Stomach smooth muscle (tissue), 2 donors: ENCODE measurements at regions not wholly inside any gene's neighbourhood (a gene's known extent, or its start where the extent isn't known, plus 50 kb on each side); places are given as distances from the start of the nearest gene placed in this dataset.

ENCODE experiments used
- H3K27ac ChIP-seq: one replicate; pipeline ENCODE4 v1.7.0; 2013; ENCODE audit warnings: mild to moderate bottlenecking, low read length, inconsistent platforms
- H3K27me3 ChIP-seq, 2 donors: one replicate each; pipeline ENCODE4 v1.7.0; 2013; ENCODE audit warnings: low read length in 2 of 2; ENCODE audit not compliant: insufficient read depth in 2 of 2, control insufficient read depth in 1 of 2
- H3K36me3 ChIP-seq, 2 donors: one replicate each; pipeline ENCODE4 v1.7.0; 2013; ENCODE audit warnings: low read length in 2 of 2; ENCODE audit not compliant: control insufficient read depth in 2 of 2, insufficient read depth in 2 of 2
- H3K4me1 ChIP-seq: one replicate; pipeline ENCODE4 v1.7.0; 2013; ENCODE audit warnings: low read length; ENCODE audit not compliant: control insufficient read depth, insufficient read depth
- H3K4me3 ChIP-seq, 2 donors: one replicate each; pipeline ENCODE4 v1.7.0; 2013; ENCODE audit warnings: low read length in 2 of 2
- H3K9ac ChIP-seq, 2 donors: one replicate each; pipeline ENCODE4 v1.7.0; 2013; ENCODE audit warnings: low read length in 2 of 2, mild to moderate bottlenecking in 1 of 2
- H3K9me3 ChIP-seq, 2 donors: one replicate each; pipeline ENCODE4 v1.7.0; 2013; ENCODE audit warnings: low read length in 2 of 2; ENCODE audit not compliant: control insufficient read depth in 2 of 2
- donor health status: healthy.
- donor health status: Pancreatic carcinoma.

DNA sequence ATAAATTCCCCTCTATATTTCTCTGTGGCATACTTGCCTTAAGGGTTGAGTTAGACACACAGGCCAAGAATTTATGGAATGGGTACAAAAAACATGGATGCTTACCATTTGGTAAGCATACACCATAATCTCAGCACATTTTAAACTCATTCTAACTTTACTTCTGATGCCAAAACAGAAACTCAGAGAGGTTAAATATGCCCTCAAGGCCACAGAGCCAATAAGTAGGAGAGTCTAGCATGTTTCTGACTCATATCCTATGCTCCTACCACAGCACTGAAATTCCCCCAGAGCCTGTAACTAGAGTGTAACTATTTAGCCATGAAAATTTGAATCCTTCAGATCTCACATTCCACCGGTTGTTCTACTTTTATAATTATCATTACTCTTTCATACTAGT, 559.7 kb downstream of the ACTL7B start:
- Histone ChIP-seq H3K9ac (no peak overlapping the region), H3K4me1 (no peaks in the 10 kb centered on the region), H3K36me3 (no peaks in the 10 kb centered on the region), H3K27ac (no peak overlapping the region), H3K9me3 (peaks cover 0 to 3% of the 10 kb centered on the region in 2 donors), H3K4me3 (no peak overlapping the region), H3K27me3 (no peaks in the 10 kb centered on the region)

DNA sequence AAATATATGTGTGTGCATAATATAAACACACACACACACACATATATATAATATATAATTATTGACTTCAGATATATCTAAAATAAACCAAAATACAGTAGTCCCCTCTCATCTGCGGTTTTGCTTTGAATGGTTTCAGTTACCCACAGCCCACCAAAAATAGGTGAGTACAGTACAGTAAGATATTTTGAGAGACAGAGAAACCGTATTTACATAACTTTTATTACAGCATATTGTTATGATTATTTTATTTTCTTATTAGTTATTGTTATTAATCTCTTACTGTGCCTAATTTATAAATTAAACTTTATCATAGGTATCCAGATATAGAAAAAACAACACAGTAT, 564.2 kb downstream of the ACTL7B start:
- no peaks in the 10 kb centered on the region for H3K27me3 ChIP-seq
- no peak overlapping the region for H3K27ac ChIP-seq
- H3K9ac ChIP-seq, result no peak overlapping the region
- H3K36me3 ChIP-seq, result no peaks in the 10 kb centered on the region
- H3K4me1 ChIP-seq, result no peaks in the 10 kb centered on the region
- H3K9me3 ChIP-seq, result no peaks in the 10 kb centered on the region
- H3K4me3 ChIP-seq, result no peak overlapping the region

GRCh38 chr9:108290839-108291585, 564.8 kb downstream of the ACTL7B start:
- no peak overlapping the region for H3K9ac ChIP-seq
- H3K27ac ChIP-seq, result no peak overlapping the region
- H3K36me3 ChIP-seq, result no peaks in the 10 kb centered on the region
- no peaks in the 10 kb centered on the region for H3K4me1 ChIP-seq
- H3K9me3 ChIP-seq, result no peaks in the 10 kb centered on the region
- H3K27me3 ChIP-seq, result no peaks in the 10 kb centered on the region
- H3K4me3 ChIP-seq, result no peak overlapping the region

DNA sequence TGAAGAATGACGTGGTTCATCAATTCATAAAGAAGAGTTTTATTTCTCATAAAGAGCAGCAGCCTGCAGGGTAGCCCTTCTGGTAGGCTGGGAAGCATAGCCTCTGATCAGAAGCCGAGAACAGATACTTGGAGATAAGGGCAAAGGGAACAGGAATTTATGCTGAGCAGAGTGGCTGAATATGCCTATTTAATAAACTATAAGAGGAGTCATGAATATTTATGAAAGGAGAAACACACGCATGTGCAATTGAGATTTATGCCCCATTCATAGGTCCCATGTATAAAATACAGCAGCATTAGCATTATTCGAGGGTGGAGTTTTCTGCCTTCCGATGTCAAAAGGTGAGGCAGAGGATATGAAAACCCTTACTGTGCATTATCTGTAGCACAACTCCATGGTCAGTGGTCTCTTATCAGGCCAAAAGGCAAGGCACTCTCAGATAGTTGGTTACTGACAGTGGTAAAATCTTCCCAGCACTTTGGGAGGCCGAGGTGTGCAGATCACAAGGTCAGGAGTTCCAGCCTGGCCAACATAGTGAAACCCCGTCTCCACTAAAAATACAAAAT, 569.1 kb downstream of the ACTL7B start:
- Histone ChIP-seq H3K4me3 (no peak overlapping the region), H3K27me3 (no peaks in the 10 kb centered on the region), H3K27ac (no peak overlapping the region), H3K9ac (no peak overlapping the region), H3K36me3 (no peaks in the 10 kb centered on the region), H3K4me1 (no peaks in the 10 kb centered on the region), H3K9me3 (no peaks in the 10 kb centered on the region)

GRCh38 chr9:108283696-108284095, 572.1 kb downstream of the ACTL7B start:
- Histone ChIP-seq H3K9ac (no peak overlapping the region), H3K27me3 (no peaks in the 10 kb centered on the region), H3K4me1 (no peaks in the 10 kb centered on the region), H3K36me3 (no peaks in the 10 kb centered on the region), H3K4me3 (no peak overlapping the region), H3K9me3 (no peaks in the 10 kb centered on the region), H3K27ac (no peak overlapping the region)

DNA sequence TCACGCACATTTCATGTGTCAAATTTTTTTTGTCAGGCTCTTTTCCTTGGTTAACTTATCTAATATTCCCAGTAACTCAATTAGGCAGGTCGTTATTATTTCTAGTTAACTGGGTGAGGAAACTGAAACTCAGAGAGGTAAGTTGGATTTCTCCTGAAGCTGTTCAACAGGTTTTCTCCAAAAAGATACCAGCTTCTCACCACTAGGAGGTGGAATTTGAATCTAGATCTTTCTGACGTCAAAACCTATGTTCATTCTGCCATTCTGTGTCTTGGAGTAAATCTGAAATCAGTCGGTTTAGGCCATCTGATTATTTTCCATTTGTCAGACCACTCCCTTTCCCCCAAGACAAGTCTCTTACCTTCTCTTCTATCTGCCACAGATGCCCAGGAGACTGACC, 572.9 kb downstream of the ACTL7B start:
- H3K27ac ChIP-seq, result no peak overlapping the region
- H3K9ac ChIP-seq, result no peak overlapping the region
- H3K9me3 ChIP-seq, result no peaks in the 10 kb centered on the region
- no peaks in the 10 kb centered on the region for H3K4me1 ChIP-seq
- H3K27me3 ChIP-seq, result no peaks in the 10 kb centered on the region
- no peaks in the 10 kb centered on the region for H3K36me3 ChIP-seq
- no peak overlapping the region for H3K4me3 ChIP-seq

DNA sequence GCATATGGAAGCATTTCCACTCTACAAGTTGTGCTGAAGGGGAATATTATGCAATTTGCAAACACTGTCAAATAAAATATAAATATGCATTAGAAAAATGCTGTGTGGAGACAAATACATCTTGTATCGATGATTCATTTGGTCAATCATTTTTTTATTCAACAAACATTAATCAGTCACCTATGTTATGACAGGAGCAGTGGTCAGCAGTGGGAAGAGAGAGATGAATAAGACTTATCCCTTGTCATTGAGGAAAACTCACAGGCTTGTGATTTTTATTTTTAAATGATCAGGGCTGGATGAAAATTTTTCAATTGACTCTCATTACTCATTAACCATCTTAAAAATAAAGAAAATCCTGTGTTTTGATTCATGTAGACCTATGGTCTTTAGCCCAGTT, 574.1 kb downstream of the ACTL7B start:
- H3K27ac ChIP-seq, result no peak overlapping the region

DNA sequence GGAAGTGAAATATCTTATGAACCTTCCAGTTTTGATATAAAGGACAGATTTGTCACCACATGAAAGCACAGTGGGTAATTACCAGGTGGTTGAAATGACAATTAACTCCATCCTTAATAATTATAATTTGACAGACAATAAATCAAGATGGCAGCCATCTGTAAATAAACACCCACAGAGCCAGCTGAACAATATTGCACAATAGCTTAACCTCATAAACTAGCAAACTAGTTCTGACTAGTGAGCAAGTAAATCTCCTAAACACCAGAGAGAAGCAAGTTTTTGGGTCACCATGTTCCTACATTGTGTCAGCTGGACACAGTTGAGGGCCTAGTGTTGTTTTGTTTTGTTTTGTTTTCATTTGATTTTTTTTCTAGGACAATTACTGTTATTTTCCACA, 577.4 kb downstream of the ACTL7B start:
- no peaks in the 10 kb centered on the region for H3K9me3 ChIP-seq
- no peaks in the 10 kb centered on the region for H3K4me1 ChIP-seq
- H3K4me3 ChIP-seq, result no peak overlapping the region
- no peaks in the 10 kb centered on the region for H3K36me3 ChIP-seq
- H3K27me3 ChIP-seq, result no peaks in the 10 kb centered on the region
- no peak overlapping the region for H3K9ac ChIP-seq
- H3K27ac ChIP-seq, result no peak overlapping the region

More for the DNA sequence above, 574.1 kb downstream of the ACTL7B start:
- Histone ChIP-seq H3K9ac (no peak overlapping the region), H3K4me1 (no peaks in the 10 kb centered on the region), H3K4me3 (no peak overlapping the region), H3K9me3 (no peaks in the 10 kb centered on the region), H3K36me3 (no peaks in the 10 kb centered on the region), H3K27me3 (no peaks in the 10 kb centered on the region)

DNA sequence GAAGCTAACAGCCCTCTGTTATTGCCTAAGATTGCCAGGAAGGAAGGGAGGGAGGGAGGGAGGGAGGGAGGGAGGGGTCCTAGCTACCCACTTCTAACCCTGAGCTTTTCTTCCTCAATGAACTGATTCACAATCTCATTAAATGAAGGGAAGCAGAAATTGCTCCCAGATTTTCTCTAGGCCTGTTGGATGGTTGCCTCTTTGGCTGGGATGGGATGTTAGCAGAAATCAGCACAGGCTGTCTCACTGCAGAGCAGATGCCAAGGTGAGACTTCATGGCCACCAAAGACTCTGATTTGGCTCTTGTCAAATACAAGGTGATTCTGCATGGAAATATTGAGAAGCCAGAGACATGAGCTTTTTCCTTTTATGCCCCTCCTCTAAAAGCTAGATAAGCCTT, 578.6 kb downstream of the ACTL7B start:
- Histone ChIP-seq H3K9ac (no peak overlapping the region), H3K27ac (no peak overlapping the region), H3K9me3 (no peaks in the 10 kb centered on the region), H3K4me3 (no peak overlapping the region), H3K4me1 (no peaks in the 10 kb centered on the region), H3K36me3 (no peaks in the 10 kb centered on the region), H3K27me3 (no peaks in the 10 kb centered on the region)

DNA sequence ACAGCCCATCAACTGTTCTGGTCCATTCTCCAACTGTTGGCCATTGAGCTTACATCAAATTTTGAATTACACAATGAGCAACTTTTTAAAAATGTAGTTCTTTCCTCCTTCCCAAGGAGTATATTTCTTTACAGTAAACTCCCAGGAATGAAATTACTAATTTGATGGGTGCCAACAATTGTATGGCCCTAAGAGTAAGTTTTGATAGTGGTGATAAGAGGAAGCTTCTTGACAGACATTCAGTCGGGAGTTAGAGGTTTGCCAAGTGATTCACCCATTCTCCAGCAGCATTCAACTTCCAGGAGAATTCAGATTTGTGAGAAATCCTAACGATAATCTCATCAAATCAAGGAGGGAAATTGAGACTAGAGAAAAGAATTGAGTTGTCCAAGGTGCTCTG, 579.9 kb downstream of the ACTL7B start:
- H3K27ac ChIP-seq, result no peak overlapping the region
- no peaks in the 10 kb centered on the region for H3K4me1 ChIP-seq
- H3K4me3 ChIP-seq, result no peak overlapping the region
- no peaks in the 10 kb centered on the region for H3K9me3 ChIP-seq
- no peaks in the 10 kb centered on the region for H3K27me3 ChIP-seq
- H3K9ac ChIP-seq, result no peak overlapping the region
- H3K36me3 ChIP-seq, result no peaks in the 10 kb centered on the region

GRCh38 chr9:108274971-108275370, 580.8 kb downstream of the ACTL7B start:
- Histone ChIP-seq H3K27ac (no peak overlapping the region), H3K9ac (no peak overlapping the region), H3K4me1 (no peaks in the 10 kb centered on the region), H3K4me3 (no peak overlapping the region), H3K27me3 (no peaks in the 10 kb centered on the region), H3K9me3 (no peaks in the 10 kb centered on the region), H3K36me3 (no peaks in the 10 kb centered on the region)
